ENCODE measurements at regions not wholly inside any gene's neighbourhood (a gene's known extent, or its start where the extent isn't known, plus 50 kb on each side); places are given as distances from the start of the nearest gene placed in this dataset.
"Not testable (repeated sequence)": the region's sequence is repeated elsewhere in the genome, so short reads cannot be mapped to it uniquely, and the experiment has no call there.

- peak; percentile 42 for DNase-seq (ENCODE audit: low read depth)
Measured at GRCh38 chr14:83828406-83828805, 1701.5 kb upstream of the FLRT2 start.

GRCh38 chr14:83830316-83830715 is 1699.6 kb upstream of the FLRT2 start:
- DNase-seq (ENCODE audit: low read depth): no peak

- DNase-seq (ENCODE audit: low read depth): peak; percentile 28
Measured at GRCh38 chr14:83838226-83838625, 1691.7 kb upstream of the FLRT2 start.

- no peak for DNase-seq (ENCODE audit: low read depth)
Measured at GRCh38 chr14:83842547-83842946, 1687.4 kb upstream of the FLRT2 start.

- DNase-seq (ENCODE audit: low read depth): no peak
Measured at GRCh38 chr14:83847102-83847501, 1682.8 kb upstream of the FLRT2 start.

- DNase-seq (ENCODE audit: low read depth): no peak
Measured at GRCh38 chr14:83850092-83850491, 1679.9 kb upstream of the FLRT2 start.

- no peak for DNase-seq (ENCODE audit: low read depth)
Measured at GRCh38 chr14:83856334-83856733, 1673.6 kb upstream of the FLRT2 start.

- DNase-seq (ENCODE audit: low read depth): peak; percentile 33
Measured at GRCh38 chr14:83860631-83861155, 1669.3 kb upstream of the FLRT2 start.

- no peak for DNase-seq (ENCODE audit: low read depth)
Measured at GRCh38 chr14:83863042-83863774, 1666.7 kb upstream of the FLRT2 start.

GRCh38 chr14:83864106-83864505 is 1665.8 kb upstream of the FLRT2 start:
- no peak for DNase-seq (ENCODE audit: low read depth)

- peak; percentile 52 for DNase-seq (ENCODE audit: low read depth)
Measured at GRCh38 chr14:83867566-83868225, 1662.2 kb upstream of the FLRT2 start.

- DNase-seq (ENCODE audit: low read depth): peak; percentile 39
Measured at GRCh38 chr14:83870546-83871270, 1659.2 kb upstream of the FLRT2 start.

GRCh38 chr14:83873669-83874068 is 1656.3 kb upstream of the FLRT2 start:
- no peak for DNase-seq (ENCODE audit: low read depth)

- peak; percentile 21 for DNase-seq (ENCODE audit: low read depth)
Measured at GRCh38 chr14:83874662-83875061, 1655.3 kb upstream of the FLRT2 start.

- DNase-seq (ENCODE audit: low read depth): peak; percentile 5
Measured at GRCh38 chr14:83883732-83884131, 1646.2 kb upstream of the FLRT2 start.

- no peak for DNase-seq (ENCODE audit: low read depth)
Measured at GRCh38 chr14:83885837-83886293, 1644.1 kb upstream of the FLRT2 start.

GRCh38 chr14:83887866-83888265 is 1642.1 kb upstream of the FLRT2 start:
- DNase-seq (ENCODE audit: low read depth): no peak

GRCh38 chr14:83893447-83893846 is 1636.5 kb upstream of the FLRT2 start:
- no peak for DNase-seq (ENCODE audit: low read depth)

- DNase-seq (ENCODE audit: low read depth): no peak
Measured at GRCh38 chr14:83894568-83894967, 1635.4 kb upstream of the FLRT2 start.

GRCh38 chr14:83898558-83898957 is 1631.4 kb upstream of the FLRT2 start:
- not testable (repeated sequence) for DNase-seq (ENCODE audit: low read depth)

- no peak for DNase-seq (ENCODE audit: low read depth)
Measured at GRCh38 chr14:83899706-83900105, 1630.2 kb upstream of the FLRT2 start.

- no peak for DNase-seq (ENCODE audit: low read depth)
Measured at GRCh38 chr14:83905157-83905556, 1624.8 kb upstream of the FLRT2 start.

GRCh38 chr14:83908419-83908818 is 1621.5 kb upstream of the FLRT2 start:
- no peak for DNase-seq (ENCODE audit: low read depth)

Measured in iris pigment epithelial cell (primary cell).